ENCODE measurements at regions not wholly inside any gene's neighbourhood (a gene's known extent, or its start where the extent isn't known, plus 50 kb on each side); places are given as distances from the start of the nearest gene placed in this dataset.

DNA sequence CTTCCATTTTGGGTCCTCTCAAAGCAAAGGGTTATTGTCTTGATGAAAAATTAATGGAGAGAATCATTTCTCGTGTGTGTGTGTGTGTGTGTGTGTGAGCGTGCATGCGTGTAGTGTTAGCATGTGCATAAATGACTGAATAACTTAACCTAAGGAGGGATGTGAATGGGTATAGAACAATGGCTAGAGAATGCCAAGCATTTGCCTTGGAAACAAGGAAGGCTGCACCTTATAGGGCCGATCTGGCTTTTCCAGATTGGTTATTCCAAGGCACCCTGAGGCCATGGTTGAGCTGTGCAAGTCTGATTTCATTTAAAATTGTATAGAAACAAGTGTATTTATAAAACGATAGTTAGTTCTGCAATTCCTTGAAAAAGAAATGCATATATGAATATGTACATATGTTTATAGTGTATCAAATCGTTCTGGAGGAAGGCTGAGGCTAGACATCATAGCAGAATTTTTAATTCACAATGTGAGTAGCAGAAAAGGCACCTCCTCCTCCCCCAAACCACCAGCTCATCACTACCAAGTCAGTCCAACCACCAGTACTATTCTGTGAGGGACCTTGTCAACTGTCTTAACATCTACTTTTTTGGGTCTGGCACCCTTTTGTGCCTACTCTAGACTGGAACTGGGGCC lies 322.7 kb upstream of the ISX start:
- TF ChIP-seq, protein P1, sequence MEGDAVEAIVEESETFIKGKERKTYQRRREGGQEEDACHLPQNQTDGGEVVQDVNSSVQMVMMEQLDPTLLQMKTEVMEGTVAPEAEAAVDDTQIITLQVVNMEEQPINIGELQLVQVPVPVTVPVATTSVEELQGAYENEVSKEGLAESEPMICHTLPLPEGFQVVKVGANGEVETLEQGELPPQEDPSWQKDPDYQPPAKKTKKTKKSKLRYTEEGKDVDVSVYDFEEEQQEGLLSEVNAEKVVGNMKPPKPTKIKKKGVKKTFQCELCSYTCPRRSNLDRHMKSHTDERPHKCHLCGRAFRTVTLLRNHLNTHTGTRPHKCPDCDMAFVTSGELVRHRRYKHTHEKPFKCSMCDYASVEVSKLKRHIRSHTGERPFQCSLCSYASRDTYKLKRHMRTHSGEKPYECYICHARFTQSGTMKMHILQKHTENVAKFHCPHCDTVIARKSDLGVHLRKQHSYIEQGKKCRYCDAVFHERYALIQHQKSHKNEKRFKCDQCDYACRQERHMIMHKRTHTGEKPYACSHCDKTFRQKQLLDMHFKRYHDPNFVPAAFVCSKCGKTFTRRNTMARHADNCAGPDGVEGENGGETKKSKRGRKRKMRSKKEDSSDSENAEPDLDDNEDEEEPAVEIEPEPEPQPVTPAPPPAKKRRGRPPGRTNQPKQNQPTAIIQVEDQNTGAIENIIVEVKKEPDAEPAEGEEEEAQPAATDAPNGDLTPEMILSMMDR (IDR thresholded peaks at IDR 0.05 in 8 of 11, conservative IDR thresholded peaks at IDR 0.05 in 3 of 11) = no peak
- TF ChIP-seq POLR2A (IDR thresholded peaks at IDR 0.05) (no peak), POLR2AphosphoS5 (IDR thresholded peaks at IDR 0.05) (no peak)

Measured in spleen (tissue), 7 donors.